HG03442 (cell line): ENCODE measurements at regions not wholly inside any gene's neighbourhood (a gene's known extent, or its start where the extent isn't known, plus 50 kb on each side); places are given as distances from the start of the nearest gene placed in this dataset.

Source experiments
- ATAC-seq: cut with Tn5 transposase; IDR thresholded peaks from one replicate; pipeline ENCODE4 v1.9.1; 2021; ENCODE audit warnings: mild to moderate bottlenecking, moderate library complexity; ENCODE audit not compliant: unreplicated experiment

DNA sequence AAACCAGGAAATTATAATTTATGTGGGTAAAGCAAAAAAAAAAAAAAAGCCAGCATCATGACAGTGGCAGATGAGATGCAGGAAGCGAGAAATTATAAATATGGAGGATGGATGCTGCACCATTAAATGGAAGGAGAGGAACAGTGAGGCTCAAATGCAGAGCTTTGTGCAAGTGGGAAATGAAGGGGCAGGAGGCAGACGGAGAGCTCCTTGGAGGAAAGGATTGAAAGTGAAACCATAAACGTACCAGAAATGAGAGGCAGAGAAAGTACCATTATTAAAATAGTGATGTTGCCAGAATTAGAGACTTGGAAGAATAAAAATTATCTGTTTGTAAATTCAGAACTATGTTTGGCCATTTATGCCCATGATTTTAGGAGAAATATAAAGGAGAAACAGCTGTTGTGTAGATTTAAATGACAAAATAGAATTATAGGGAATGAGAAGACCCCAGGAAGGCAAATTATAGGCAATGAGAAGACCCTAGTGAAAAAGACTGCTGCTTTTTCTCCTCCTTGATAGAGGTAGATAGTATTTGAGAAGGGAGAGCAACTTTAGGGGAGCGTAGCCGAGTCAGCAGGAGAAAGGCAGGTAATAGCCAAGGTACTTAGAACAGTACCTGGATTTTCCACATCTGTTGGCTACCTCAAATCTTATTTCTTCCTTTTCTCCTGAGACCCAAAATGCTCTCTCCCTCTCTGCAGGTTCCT lies 341.0 kb upstream of the CD180 start:
- no peak for ATAC-seq

DNA sequence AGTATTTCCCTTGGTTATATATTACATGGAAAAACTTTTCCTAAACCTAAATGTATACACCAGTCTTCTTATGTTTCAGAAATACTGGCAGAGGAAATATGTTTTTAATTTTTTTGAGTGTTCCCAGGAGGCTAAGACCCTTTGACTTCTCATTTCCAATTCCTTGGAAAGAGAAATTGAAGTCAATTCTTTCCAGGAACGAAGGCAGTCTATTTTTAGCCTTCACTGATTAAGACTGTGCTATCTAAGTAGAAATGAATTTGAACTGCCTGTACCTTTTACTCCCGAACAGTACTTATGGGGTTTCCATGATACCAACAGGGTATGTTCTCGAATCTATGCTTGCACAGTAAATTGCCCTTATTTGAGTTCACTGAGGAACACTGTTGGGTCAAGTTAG lies 340.3 kb upstream of the CD180 start:
- no peak for ATAC-seq

- ATAC-seq: no peak
Observed at GRCh38 chr5:67530609-67531255, 334.1 kb upstream of the CD180 start.

GRCh38 chr5:67528953-67529352 lies 332.4 kb upstream of the CD180 start:
- no peak for ATAC-seq

GRCh38 chr5:67526793-67527192 lies 330.2 kb upstream of the CD180 start:
- no peak for ATAC-seq

DNA sequence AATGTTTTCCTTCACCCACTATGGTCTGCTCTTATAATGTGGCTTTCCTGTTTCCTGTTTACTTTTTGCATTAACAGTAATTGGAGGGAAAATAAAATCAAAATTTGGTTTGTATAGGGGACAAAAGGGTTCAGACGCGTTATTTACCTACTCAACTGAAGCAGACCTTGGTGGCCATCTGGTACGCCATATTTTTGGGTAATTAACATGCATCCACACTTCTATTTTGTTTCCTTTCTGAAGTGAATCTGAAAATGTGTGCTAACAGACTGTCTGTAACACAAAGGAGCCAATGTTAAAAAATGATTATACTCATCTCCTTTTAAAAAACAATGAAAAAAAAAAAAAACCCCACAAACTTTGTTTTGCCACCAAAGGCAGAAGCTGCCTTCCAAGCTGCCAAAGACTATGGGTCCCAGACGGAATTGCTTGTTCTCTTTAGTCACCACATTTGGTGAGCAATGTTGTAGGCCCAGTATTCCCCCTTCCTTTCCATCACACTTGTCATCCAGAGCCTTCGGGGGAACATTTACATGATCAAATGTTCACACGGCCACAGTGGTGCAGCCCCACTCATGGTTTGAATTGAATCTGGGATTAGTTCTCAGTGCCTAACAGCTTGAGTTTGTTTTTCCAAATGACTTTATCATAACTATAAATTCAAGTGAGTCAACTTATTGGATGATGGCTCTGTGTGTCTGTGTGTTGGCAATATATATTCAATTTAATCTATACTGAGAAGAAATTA lies 323.7 kb upstream of the CD180 start:
- no peak for ATAC-seq

GRCh38 chr5:67518227-67518626 lies 321.6 kb upstream of the CD180 start:
- ATAC-seq: no peak

DNA sequence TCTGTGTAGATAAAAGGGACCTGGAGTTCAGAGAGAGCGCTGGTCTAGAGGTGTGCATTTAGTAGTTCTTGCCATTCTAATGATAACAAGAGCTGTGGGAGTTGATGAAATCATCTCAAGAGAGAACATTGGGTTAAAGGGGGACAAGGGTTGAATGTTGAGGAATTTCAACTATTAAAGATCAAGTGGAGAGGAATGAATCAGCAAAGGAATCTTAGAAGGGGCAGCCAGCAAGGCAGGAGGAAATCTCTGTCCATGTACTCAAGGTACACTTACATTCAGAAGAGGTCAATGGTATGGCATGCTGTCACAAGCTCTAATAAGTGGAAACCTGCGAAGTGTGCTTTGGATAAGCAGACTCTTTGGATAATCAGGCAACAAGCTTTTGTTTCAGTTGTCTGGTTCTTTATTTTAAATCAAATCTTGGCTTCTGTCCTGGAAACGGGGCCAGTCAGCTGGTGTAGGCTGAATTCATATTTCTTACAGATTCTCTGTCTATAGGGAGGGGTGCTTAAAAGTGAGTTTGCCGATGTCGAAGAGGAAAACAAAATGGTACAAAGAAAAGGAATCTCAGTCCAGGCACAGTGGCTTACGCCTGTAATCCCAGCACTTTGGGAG lies 320.5 kb upstream of the CD180 start:
- ATAC-seq: no peak

DNA sequence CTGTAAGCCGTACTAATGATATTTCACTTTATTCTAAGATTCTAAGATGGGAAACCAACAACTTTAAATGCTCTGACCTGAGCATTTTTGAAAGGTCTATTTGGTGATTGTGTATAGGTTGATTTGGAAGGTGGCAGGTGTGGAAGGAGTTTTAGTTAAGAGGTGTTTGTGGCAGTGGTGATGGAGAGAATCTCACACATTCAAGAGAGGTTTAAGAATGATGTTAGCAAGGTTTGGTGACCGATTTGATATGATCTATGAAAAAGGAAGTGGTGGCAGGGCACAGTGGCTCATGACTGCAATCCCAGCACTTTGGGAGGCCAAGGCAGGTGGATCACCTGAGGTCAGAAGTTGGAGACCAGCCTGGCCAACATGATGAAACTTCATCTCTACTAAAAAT lies 319.2 kb upstream of the CD180 start:
- no peak for ATAC-seq

GRCh38 chr5:67515020-67515689 lies 318.6 kb upstream of the CD180 start:
- ATAC-seq: no peak

DNA sequence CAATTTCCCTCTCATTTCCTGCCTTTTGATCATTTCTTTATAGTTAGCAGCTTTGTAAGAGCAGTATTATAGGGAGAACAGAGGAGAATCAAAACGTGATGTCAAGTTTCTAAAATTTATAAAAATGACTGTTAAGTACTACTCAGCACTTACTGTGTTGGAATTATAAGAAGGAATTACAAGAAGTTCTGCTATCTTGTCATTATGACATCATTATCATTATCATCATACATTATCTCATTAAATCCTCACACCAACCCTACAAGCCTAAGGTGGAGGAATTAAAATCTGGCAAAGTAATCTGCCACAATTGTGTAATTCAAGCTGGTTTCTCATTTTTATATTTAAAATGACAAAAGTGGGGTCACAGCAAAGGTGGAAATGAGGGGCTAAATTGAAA lies 316.2 kb upstream of the CD180 start:
- ATAC-seq: no peak

GRCh38 chr5:67511911-67512310 lies 315.3 kb upstream of the CD180 start:
- ATAC-seq: no peak

GRCh38 chr5:67510204-67510603 lies 313.6 kb upstream of the CD180 start:
- no peak for ATAC-seq

GRCh38 chr5:67509402-67510186 lies 313.0 kb upstream of the CD180 start:
- no peak for ATAC-seq

DNA sequence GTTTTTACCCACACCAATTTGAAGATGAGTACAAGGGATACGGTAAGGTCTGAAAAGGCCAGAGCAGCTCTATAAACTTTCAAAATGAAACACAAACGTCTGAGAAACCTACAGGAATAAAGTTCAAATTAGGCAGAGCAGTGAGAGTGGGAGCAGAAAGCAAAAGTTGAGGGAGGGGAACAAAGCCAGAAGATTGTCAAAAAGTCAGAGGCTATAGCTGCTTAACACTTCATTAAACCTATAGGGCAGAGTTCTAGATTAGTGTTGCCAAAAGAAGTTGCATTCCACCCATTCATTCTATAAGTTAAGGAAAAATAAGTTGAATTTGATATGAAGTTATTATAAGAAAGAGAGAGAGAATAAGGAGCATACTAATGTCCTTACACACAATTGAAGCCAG lies 309.6 kb upstream of the CD180 start:
- no peak for ATAC-seq

DNA sequence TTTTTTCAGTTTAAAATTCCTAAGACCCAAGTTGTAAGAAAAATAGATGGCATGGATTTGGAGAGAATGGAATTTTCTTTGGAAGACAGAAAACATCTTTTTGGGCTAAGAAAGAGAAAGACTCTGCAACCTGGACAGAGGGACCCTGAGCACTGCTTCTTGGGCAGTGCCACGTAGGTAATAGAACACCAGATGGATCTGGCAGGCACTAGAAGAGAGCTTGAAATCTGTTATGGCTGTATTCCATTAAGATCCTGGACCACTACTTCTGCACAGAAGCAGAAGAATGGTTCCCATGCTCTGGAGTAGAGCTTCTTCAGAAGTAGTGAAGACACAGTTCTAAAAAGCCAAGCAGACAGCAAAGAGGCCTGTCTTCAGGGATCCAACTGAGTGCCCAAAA lies 306.4 kb upstream of the CD180 start:
- no peak for ATAC-seq

DNA sequence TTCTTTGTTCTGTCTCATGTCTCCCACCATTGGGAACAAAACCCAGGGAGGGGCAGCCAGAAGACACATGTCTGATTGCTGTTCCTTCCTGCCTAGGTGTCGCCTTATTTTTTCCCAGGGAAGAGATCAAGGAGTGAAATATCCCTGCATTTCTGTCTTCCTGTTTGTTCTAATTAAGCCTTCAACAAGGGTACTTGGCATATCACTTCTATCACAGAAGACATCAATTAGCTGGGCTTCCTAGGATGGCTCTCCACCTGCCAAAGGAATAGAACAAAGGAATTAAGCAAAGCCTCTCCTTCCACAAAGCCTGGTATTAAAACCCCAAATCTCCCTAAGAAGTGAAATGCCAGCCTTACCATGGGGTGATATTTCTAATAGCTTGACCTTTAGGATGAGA lies 299.5 kb upstream of the CD180 start:
- ATAC-seq: no peak

- no peak for ATAC-seq
Observed at GRCh38 chr5:67495072-67495471, 298.5 kb upstream of the CD180 start.

- no peak for ATAC-seq
Observed at GRCh38 chr5:67494186-67494855, 297.7 kb upstream of the CD180 start.

- no peak for ATAC-seq
Observed at GRCh38 chr5:67493676-67494075, 297.1 kb upstream of the CD180 start.
